ENCODE measurements at regions not wholly inside any gene's neighbourhood (a gene's known extent, or its start where the extent isn't known, plus 50 kb on each side); places are given as distances from the start of the nearest gene placed in this dataset.

DNA sequence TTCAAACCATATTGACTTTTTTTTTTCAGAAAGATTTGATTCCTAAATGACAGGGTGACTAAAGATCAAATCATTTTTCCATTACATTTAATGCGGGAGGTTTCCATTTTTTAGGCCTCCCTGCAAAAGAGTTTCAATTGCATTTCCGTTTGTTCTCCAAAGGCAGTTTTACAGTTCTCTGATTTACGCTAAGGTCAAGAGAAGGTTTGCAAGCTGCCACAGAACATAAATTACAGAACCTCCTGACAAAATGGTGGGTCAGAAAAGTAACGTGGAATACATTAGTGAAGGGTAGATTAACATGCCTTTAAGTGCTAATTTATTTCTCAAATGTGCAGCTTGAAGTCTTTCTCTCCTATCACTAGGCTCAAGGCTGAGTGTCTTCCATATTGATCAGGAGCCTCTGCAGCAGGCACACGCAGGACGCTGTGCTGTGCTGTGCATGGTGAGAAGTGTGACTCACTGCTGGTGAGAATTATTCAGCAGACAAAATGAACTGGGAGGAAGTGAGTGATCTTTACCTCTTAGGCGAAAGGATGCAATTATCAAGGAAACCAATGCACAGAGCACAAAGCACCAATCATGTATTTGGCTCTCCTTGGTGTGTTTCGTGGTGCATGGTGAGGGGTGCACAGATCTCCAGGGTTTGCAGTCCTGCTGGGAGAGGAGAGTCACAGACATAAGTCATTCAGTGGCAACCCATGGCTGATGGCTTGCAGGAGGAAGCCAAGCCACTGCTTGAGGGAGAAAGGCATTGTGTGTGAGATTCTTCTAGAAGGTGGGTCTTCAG lies 136.3 kb downstream of the TENT4A start:
- no peak for DNase-seq
- no peak for ATAC-seq
- Histone ChIP-seq H3K27ac (no peak overlapping the region), H3K36me3 (no peaks in the 10 kb centered on the region), H3K9me3 (no peaks in the 10 kb centered on the region), H3K27me3 (no peaks in the 10 kb centered on the region), H3K4me3 (no peak overlapping the region), H3K4me1 (no peaks in the 10 kb centered on the region)
- intact Hi-C loops (cut with DNase I; ENCODE audit: low total_unique reads): no loop called here
- TF ChIP-seq, protein P1, sequence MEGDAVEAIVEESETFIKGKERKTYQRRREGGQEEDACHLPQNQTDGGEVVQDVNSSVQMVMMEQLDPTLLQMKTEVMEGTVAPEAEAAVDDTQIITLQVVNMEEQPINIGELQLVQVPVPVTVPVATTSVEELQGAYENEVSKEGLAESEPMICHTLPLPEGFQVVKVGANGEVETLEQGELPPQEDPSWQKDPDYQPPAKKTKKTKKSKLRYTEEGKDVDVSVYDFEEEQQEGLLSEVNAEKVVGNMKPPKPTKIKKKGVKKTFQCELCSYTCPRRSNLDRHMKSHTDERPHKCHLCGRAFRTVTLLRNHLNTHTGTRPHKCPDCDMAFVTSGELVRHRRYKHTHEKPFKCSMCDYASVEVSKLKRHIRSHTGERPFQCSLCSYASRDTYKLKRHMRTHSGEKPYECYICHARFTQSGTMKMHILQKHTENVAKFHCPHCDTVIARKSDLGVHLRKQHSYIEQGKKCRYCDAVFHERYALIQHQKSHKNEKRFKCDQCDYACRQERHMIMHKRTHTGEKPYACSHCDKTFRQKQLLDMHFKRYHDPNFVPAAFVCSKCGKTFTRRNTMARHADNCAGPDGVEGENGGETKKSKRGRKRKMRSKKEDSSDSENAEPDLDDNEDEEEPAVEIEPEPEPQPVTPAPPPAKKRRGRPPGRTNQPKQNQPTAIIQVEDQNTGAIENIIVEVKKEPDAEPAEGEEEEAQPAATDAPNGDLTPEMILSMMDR (IDR thresholded peaks at IDR 0.05 in 4 of 5, conservative IDR thresholded peaks at IDR 0.05 in 1 of 5): no peak
- no peak for TF ChIP-seq POLR2A (IDR thresholded peaks at IDR 0.05)
- in situ Hi-C loops (cut with MboI; ENCODE audit: low sequenced_read_pairs in 4 of 4): no loop called here

DNA sequence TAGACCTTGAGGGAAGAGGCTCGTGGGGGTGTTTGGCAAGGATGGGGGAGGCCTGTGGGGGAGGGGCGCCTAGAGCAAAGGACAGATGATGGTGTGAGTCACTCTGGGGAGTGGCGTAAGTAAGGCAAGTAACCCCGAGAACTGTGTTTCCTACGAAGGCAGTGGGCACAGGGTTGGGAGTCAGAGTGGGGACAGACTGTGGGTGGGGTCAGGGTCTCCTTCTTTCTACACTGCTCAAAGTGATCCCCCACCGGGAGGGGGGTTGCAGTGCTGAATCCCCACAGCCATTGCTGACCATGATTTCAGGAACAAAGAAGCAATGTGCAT lies 136.8 kb downstream of the TENT4A start:
- no peaks in the 10 kb centered on the region for H3K36me3 ChIP-seq
- in situ Hi-C loops (cut with MboI; ENCODE audit: low sequenced_read_pairs in 4 of 4): no loop called here
- no peaks in the 10 kb centered on the region for H3K4me1 ChIP-seq
- intact Hi-C loops (cut with DNase I; ENCODE audit: low total_unique reads): no loop called here
- TF ChIP-seq POLR2A (IDR thresholded peaks at IDR 0.05): no peak
- TF ChIP-seq, protein P1 (IDR thresholded peaks at IDR 0.05 in 4 of 5, conservative IDR thresholded peaks at IDR 0.05 in 1 of 5): no peak
- no peak overlapping the region for H3K27ac ChIP-seq
- DNase-seq (no peak), ATAC-seq (no peak)
- H3K9me3 ChIP-seq: no peaks in the 10 kb centered on the region
- H3K4me3 ChIP-seq: no peak overlapping the region
- H3K27me3 ChIP-seq: no peaks in the 10 kb centered on the region

DNA sequence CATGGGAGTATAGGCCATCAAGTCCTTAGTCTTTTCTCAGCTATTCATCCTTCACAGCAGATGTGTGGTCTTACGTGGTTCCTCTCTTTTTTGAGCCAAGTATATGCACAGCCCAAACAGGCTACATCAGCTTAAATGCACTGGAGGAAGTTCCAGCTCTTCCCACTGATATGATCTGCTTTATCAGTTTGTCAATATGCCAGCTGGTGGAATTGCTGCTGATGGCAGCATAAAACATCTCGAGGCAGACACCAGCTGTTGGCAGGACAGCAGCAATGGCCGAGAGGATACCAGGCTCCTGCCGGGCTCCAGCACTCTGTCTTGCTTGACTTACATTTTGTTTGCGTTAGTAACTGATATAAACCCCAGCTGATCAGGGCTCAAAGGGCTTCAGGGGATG lies 143.4 kb downstream of the TENT4A start:
- H3K4me3 ChIP-seq: no peak overlapping the region
- no peak for DNase-seq
- no peak overlapping the region for H3K27ac ChIP-seq
- no peak for TF ChIP-seq POLR2A (IDR thresholded peaks at IDR 0.05)
- TF ChIP-seq, protein P1 (IDR thresholded peaks at IDR 0.05 in 4 of 5, conservative IDR thresholded peaks at IDR 0.05 in 1 of 5): no peak
- no peak for ATAC-seq
- intact Hi-C loops (cut with DNase I; ENCODE audit: low total_unique reads) (no loop called here), in situ Hi-C loops (cut with MboI; ENCODE audit: low sequenced_read_pairs in 4 of 4) (no loop called here)
- H3K9me3 ChIP-seq: no peaks in the 10 kb centered on the region
- H3K27me3 ChIP-seq: no peaks in the 10 kb centered on the region
- H3K36me3 ChIP-seq: no peaks in the 10 kb centered on the region
- peaks cover 12 to 13% of the 10 kb centered on the region in 2 donors for H3K4me1 ChIP-seq

DNA sequence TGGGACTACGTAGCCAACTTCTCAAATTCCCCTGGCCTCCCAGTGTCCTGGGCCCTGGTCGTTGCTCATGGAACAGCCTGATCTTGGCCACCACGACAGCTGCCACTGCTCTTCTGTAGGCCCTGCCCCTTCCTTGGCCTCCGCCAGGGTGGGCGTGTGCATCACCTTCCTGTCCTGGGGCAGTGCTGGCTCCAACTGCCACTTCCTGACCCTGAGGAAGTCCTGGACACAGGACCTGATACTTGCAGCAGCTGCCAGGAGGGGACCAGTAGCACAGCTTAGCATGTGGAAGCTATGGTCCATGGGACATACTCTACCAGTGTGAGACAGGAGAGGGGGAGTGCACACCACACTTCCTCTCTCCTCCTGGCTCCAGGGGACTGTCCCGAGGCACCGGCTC lies 145.2 kb downstream of the TENT4A start:
- H3K36me3 ChIP-seq: no peaks in the 10 kb centered on the region
- in situ Hi-C loops (cut with MboI; ENCODE audit: low sequenced_read_pairs in 4 of 4): no loop called here
- H3K27me3 ChIP-seq: no peaks in the 10 kb centered on the region
- H3K9me3 ChIP-seq: no peaks in the 10 kb centered on the region
- no peak overlapping the region for H3K4me3 ChIP-seq
- H3K4me1 ChIP-seq: peaks cover 12 to 13% of the 10 kb centered on the region in 2 donors
- peak in 1 of 2 donors; percentile 34 for DNase-seq
- ATAC-seq: peak; percentile 67 to 68
- H3K27ac ChIP-seq: peak overlapping the region in 3 of 4 donors; percentile 41 to 65 (median 51)
- TF ChIP-seq, protein P1 (IDR thresholded peaks at IDR 0.05 in 4 of 5, conservative IDR thresholded peaks at IDR 0.05 in 1 of 5): no peak
- no peak for TF ChIP-seq POLR2A (IDR thresholded peaks at IDR 0.05)
- intact Hi-C loops (cut with DNase I; ENCODE audit: low total_unique reads): no loop called here

All from gastrocnemius medialis (tissue), 4 donors.